ENCODE measurements at regions not wholly inside any gene's neighbourhood (a gene's known extent, or its start where the extent isn't known, plus 50 kb on each side); places are given as distances from the start of the nearest gene placed in this dataset.

DNA sequence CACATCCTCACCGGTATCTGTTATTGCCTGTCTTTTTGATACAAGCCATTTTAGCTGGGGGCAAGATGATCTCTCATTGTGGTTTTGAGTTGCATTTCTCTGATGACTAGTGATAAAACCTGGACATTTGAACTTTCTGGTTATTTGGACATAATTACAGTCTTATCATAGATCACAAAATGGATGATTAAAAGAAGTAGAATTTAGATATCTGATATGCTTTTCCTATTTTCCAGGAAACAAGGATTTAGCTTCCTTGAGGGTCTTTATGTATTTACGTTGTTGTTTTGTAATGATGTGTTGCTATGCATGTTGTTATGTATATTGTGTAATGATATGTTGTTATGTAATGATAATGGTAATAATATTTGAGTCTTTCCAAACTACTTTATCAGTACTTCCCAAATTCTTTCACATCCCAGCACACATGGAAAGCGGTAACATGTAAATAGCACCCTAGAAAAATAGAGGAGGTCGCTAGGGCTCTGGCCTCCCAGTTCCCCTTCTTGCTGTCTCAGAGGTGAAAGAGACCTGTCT is 53.8 kb downstream of the GJD2 start:
- H4K12ac ChIP-seq (ENCODE audit: low read depth, low read length), result no peak overlapping the region
- no peak overlapping the region for H3K27ac ChIP-seq (ENCODE audit: low read depth, low read length)
- H2BK120ac ChIP-seq (ENCODE audit: insufficient read depth, low read length, poor library complexity), result no peak overlapping the region
- no peak overlapping the region for H3K14ac ChIP-seq (ENCODE audit: low read length)
- no peak overlapping the region for H3K4ac ChIP-seq (ENCODE audit: low read depth, low read length)
- no peaks in the 10 kb centered on the region for H3K36me3 ChIP-seq (ENCODE audit: control insufficient read depth in 1 of 2, insufficient read depth in 2 of 2, low read length in 2 of 2)
- no peaks in the 10 kb centered on the region for H3K4me1 ChIP-seq (ENCODE audit: control insufficient read depth in 1 of 2, insufficient read depth in 2 of 2, low read length in 2 of 2)
- H4K8ac ChIP-seq (ENCODE audit: low read depth, low read length), result no peak overlapping the region
- no peaks in the 10 kb centered on the region for H3K9me3 ChIP-seq (ENCODE audit: insufficient read depth, low read depth, low read length)
- no peak overlapping the region for H2AFZ ChIP-seq (ENCODE audit: insufficient read depth, low read length, poor library complexity)
- H3K79me1 ChIP-seq (ENCODE audit: low read length), result no peaks in the 10 kb centered on the region
- H3K79me2 ChIP-seq (ENCODE audit: control insufficient read depth, insufficient read depth, low read length, poor library complexity), result no peaks in the 10 kb centered on the region
- no peak overlapping the region for H3K23ac ChIP-seq (ENCODE audit: low read length)
- H3K4me2 ChIP-seq (ENCODE audit: low read length), result no peak overlapping the region
- H3K27me3 ChIP-seq (ENCODE audit: insufficient read depth, low read length), result no peaks in the 10 kb centered on the region
- H2BK5ac ChIP-seq (ENCODE audit: low read depth, low read length, poor library complexity), result no peak overlapping the region
- no peak overlapping the region for H4K91ac ChIP-seq (ENCODE audit: low read depth, low read length)
- H3K4me3 ChIP-seq (ENCODE audit: low read depth, low read length), result no peak overlapping the region
- DNase-seq, result peak; percentile 8 to 62
- WGBS (ENCODE audit: extremely low coverage, insufficient coverage, insufficient read length), result no CpG with 5 or more reads among the region's 4 CpGs
- H3K18ac ChIP-seq (ENCODE audit: low read length), result no peak overlapping the region
- no peak overlapping the region for H3K9ac ChIP-seq (ENCODE audit: low read length)
- H2AK5ac ChIP-seq (ENCODE audit: low read length), result no peak overlapping the region
- no peak overlapping the region for H2BK12ac ChIP-seq (ENCODE audit: low read length)

DNA sequence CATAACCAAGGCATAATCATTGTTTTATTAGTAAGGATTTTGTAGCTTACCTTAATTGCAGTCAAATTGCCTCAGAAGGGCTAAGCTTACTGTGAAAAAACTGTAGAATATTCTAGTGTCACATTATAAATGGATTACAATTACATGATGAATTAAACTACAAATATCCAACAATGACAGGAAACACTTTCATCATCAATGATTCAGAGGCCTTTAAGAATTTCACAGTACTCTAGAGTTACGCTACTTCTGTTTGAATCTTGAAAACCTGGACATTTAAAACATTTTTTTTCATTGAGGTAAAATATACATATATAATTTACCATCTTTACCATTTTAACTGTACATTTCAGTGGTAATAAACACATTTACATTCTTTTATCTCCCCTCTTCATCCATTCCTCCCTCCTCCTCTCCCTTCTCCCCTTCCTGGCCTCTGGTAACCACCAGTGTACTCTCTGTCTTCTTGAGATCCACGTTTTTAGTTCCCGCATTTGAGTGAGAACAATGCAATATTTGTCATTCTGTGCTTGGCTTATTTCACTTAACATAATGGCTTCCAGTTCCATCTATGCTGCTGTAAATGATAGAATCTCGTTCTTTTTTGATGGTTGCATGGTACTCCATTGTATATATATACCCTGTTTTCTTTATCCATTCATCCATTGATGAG is 54.7 kb downstream of the GJD2 start:
- H3K14ac ChIP-seq (ENCODE audit: low read length), result no peak overlapping the region
- no peak overlapping the region for H2BK120ac ChIP-seq (ENCODE audit: insufficient read depth, low read length, poor library complexity)
- H3K4ac ChIP-seq (ENCODE audit: low read depth, low read length), result no peak overlapping the region
- no peak overlapping the region for H3K4me2 ChIP-seq (ENCODE audit: low read length)
- H2AK5ac ChIP-seq (ENCODE audit: low read length), result no peak overlapping the region
- H2AFZ ChIP-seq (ENCODE audit: insufficient read depth, low read length, poor library complexity), result no peak overlapping the region
- H3K79me2 ChIP-seq (ENCODE audit: control insufficient read depth, insufficient read depth, low read length, poor library complexity), result no peaks in the 10 kb centered on the region
- H3K36me3 ChIP-seq (ENCODE audit: control insufficient read depth in 1 of 2, insufficient read depth in 2 of 2, low read length in 2 of 2), result no peaks in the 10 kb centered on the region
- no peak overlapping the region for H3K27ac ChIP-seq (ENCODE audit: low read depth, low read length)
- no peaks in the 10 kb centered on the region for H3K27me3 ChIP-seq (ENCODE audit: insufficient read depth, low read length)
- no peak overlapping the region for H4K91ac ChIP-seq (ENCODE audit: low read depth, low read length)
- no peaks in the 10 kb centered on the region for H3K4me1 ChIP-seq (ENCODE audit: control insufficient read depth in 1 of 2, insufficient read depth in 2 of 2, low read length in 2 of 2)
- no peak overlapping the region for H2BK12ac ChIP-seq (ENCODE audit: low read length)
- no peaks in the 10 kb centered on the region for H3K79me1 ChIP-seq (ENCODE audit: low read length)
- no peak overlapping the region for H4K8ac ChIP-seq (ENCODE audit: low read depth, low read length)
- H2BK5ac ChIP-seq (ENCODE audit: low read depth, low read length, poor library complexity), result no peak overlapping the region
- no peaks in the 10 kb centered on the region for H3K9me3 ChIP-seq (ENCODE audit: insufficient read depth, low read depth, low read length)
- no peak overlapping the region for H3K4me3 ChIP-seq (ENCODE audit: low read depth, low read length)
- no peak overlapping the region for H4K12ac ChIP-seq (ENCODE audit: low read depth, low read length)
- no peak overlapping the region for H3K18ac ChIP-seq (ENCODE audit: low read length)
- no peak overlapping the region for H3K9ac ChIP-seq (ENCODE audit: low read length)
- no peak overlapping the region for H3K23ac ChIP-seq (ENCODE audit: low read length)
- WGBS (ENCODE audit: extremely low coverage, insufficient coverage, insufficient read length), result no CpG with 5 or more reads among the region's 4 CpGs
- DNase-seq, result no peak

DNA sequence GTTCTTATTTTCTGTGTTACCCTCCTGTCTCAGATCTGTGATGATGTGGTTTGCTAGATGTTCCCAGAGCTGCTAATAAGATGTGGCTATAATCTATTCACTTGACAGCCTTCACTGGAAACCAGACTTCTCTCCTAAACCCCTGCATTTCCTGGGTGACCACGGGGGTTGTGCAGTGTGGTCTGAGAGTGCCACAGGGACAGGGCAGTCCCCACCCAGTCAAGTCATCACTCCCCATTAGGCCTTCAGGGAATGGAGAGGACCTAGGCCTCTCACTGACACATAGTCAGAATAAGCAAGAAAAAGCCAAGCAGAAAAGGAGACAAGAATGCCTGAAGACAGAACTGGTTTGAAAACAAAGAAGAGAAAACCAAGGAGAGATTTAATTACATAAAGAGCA is 58.3 kb downstream of the GJD2 start:
- no peak overlapping the region for H2AK5ac ChIP-seq (ENCODE audit: low read length)
- H4K8ac ChIP-seq (ENCODE audit: low read depth, low read length), result no peak overlapping the region
- no peak overlapping the region for H3K23ac ChIP-seq (ENCODE audit: low read length)
- H3K14ac ChIP-seq (ENCODE audit: low read length), result no peak overlapping the region
- no peak overlapping the region for H4K12ac ChIP-seq (ENCODE audit: low read depth, low read length)
- no peaks in the 10 kb centered on the region for H3K79me2 ChIP-seq (ENCODE audit: control insufficient read depth, insufficient read depth, low read length, poor library complexity)
- no peak overlapping the region for H3K4me3 ChIP-seq (ENCODE audit: low read depth, low read length)
- no peak overlapping the region for H4K91ac ChIP-seq (ENCODE audit: low read depth, low read length)
- no peaks in the 10 kb centered on the region for H3K79me1 ChIP-seq (ENCODE audit: low read length)
- no peak overlapping the region for H3K4ac ChIP-seq (ENCODE audit: low read depth, low read length)
- H2BK12ac ChIP-seq (ENCODE audit: low read length), result no peak overlapping the region
- no peak overlapping the region for H2BK120ac ChIP-seq (ENCODE audit: insufficient read depth, low read length, poor library complexity)
- no peaks in the 10 kb centered on the region for H3K4me1 ChIP-seq (ENCODE audit: control insufficient read depth in 1 of 2, insufficient read depth in 2 of 2, low read length in 2 of 2)
- no peak overlapping the region for H2BK5ac ChIP-seq (ENCODE audit: low read depth, low read length, poor library complexity)
- H2AFZ ChIP-seq (ENCODE audit: insufficient read depth, low read length, poor library complexity), result no peak overlapping the region
- no peak overlapping the region for H3K9ac ChIP-seq (ENCODE audit: low read length)
- no peak overlapping the region for H3K4me2 ChIP-seq (ENCODE audit: low read length)
- no peaks in the 10 kb centered on the region for H3K36me3 ChIP-seq (ENCODE audit: control insufficient read depth in 1 of 2, insufficient read depth in 2 of 2, low read length in 2 of 2)
- no peaks in the 10 kb centered on the region for H3K9me3 ChIP-seq (ENCODE audit: insufficient read depth, low read depth, low read length)
- H3K27me3 ChIP-seq (ENCODE audit: insufficient read depth, low read length), result no peaks in the 10 kb centered on the region
- WGBS (ENCODE audit: extremely low coverage, insufficient coverage, insufficient read length), result no CpG with 5 or more reads among the region's 1 CpG
- no peak for DNase-seq
- no peak overlapping the region for H3K18ac ChIP-seq (ENCODE audit: low read length)
- no peak overlapping the region for H3K27ac ChIP-seq (ENCODE audit: low read depth, low read length)

DNA sequence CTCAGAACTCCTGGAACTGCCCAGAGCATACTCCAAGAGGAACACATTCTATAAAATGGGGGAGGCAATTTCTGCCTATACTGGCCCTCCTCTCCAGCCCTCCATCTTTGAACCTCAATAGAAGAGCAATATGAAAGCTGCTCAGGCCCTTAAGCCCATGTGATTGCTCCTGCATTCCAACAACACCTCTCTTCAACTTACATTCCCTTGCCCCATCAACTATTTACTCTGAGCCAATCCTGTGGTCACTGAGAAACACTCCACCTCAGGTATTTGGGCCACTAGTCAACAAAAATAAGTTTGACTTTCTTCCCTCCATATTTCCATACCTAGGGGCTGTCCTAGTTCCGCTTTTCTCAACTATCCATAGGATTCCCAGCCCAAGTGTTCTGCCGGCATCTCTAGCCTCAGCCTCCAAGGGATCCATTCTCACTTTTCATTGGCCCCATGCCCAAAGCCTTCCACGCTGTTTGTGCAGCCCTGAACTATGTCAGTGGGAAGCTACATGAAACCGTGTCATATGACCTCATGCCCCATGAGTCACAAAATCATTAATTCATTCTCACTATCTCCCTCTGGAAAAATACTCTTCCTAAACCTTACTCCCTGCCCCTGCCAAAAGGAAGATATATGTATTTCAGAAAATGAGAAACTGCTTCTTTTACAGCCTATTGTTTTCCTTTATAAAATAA is 61.6 kb downstream of the GJD2 start:
- Histone ChIP-seq H4K12ac (ENCODE audit: low read depth, low read length) (no peak overlapping the region), H2BK12ac (ENCODE audit: low read length) (no peak overlapping the region), H4K91ac (ENCODE audit: low read depth, low read length) (no peak overlapping the region), H3K4ac (ENCODE audit: low read depth, low read length) (no peak overlapping the region), H3K27me3 (ENCODE audit: insufficient read depth, low read length) (no peaks in the 10 kb centered on the region), H3K27ac (ENCODE audit: low read depth, low read length) (no peak overlapping the region), H3K18ac (ENCODE audit: low read length) (no peak overlapping the region), H3K4me1 (ENCODE audit: control insufficient read depth in 1 of 2, insufficient read depth in 2 of 2, low read length in 2 of 2) (no peaks in the 10 kb centered on the region), H2BK5ac (ENCODE audit: low read depth, low read length, poor library complexity) (no peak overlapping the region), H2AFZ (ENCODE audit: insufficient read depth, low read length, poor library complexity) (no peak overlapping the region), H3K36me3 (ENCODE audit: control insufficient read depth in 1 of 2, insufficient read depth in 2 of 2, low read length in 2 of 2) (no peaks in the 10 kb centered on the region), H3K79me2 (ENCODE audit: control insufficient read depth, insufficient read depth, low read length, poor library complexity) (no peaks in the 10 kb centered on the region), H3K9me3 (ENCODE audit: insufficient read depth, low read depth, low read length) (no peaks in the 10 kb centered on the region), H3K23ac (ENCODE audit: low read length) (no peak overlapping the region), H3K79me1 (ENCODE audit: low read length) (no peaks in the 10 kb centered on the region), H3K9ac (ENCODE audit: low read length) (no peak overlapping the region), H3K4me2 (ENCODE audit: low read length) (no peak overlapping the region), H2AK5ac (ENCODE audit: low read length) (no peak overlapping the region), H4K8ac (ENCODE audit: low read depth, low read length) (no peak overlapping the region), H3K4me3 (ENCODE audit: low read depth, low read length) (no peak overlapping the region), H3K14ac (ENCODE audit: low read length) (no peak overlapping the region), H2BK120ac (ENCODE audit: insufficient read depth, low read length, poor library complexity) (no peak overlapping the region)
- WGBS (ENCODE audit: extremely low coverage, insufficient coverage, insufficient read length), result no CpG with 5 or more reads among the region's 4 CpGs
- DNase-seq, result no peak
